ENCODE measurements at regions not wholly inside any gene's neighbourhood (a gene's known extent, or its start where the extent isn't known, plus 50 kb on each side); places are given as distances from the start of the nearest gene placed in this dataset.

DNA sequence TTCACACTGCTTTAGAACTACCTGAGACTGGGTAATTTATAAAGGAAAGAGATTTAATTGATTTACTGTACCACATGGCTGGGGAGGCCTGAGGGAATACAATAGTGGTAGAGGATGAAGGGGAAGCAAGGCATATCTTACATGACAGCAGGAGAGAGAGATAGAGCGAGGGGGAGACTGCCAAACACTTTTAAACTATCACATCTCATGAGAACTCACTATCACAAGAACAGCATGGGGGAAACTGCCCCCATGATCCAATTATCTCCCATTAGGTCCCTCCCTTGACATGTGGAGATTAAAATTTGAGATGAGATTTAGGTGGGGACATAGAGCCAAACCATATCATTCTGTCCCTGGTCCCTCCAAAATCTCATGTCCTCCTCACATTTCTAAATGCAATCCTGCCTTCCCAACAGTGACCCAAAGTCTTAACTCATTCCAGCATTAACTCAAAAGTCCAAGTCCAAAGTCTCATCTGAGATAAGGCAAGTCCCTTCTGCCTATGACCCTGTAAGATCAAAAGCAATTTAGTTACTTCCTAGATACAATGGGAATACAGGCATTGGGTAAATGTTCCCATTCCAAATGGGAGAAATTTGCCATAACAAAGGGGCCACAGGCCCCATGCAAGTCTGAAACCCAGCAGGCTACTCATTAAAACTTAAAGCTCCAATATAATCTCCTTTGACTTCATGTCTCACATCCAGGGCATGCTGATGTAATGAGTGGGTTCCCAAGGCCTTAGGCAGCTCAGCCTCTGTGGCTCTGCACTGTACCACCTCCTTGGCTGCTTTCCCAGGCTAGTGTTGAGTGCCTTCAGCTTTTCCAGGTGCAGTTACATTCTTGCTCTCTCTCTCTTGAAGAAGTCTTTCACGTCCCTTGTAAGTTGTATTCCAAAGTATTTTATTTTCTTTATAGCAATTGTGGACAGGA, 481.7 kb upstream of the TGFBR2 start:
- ATAC-seq = peak; percentile 87
- no peak for TF ChIP-seq TOX (CRISPR knock-in tag; IDR thresholded peaks at IDR 0.05; ENCODE audit: borderline replicate concordance)
- TF ChIP-seq, protein P1, sequence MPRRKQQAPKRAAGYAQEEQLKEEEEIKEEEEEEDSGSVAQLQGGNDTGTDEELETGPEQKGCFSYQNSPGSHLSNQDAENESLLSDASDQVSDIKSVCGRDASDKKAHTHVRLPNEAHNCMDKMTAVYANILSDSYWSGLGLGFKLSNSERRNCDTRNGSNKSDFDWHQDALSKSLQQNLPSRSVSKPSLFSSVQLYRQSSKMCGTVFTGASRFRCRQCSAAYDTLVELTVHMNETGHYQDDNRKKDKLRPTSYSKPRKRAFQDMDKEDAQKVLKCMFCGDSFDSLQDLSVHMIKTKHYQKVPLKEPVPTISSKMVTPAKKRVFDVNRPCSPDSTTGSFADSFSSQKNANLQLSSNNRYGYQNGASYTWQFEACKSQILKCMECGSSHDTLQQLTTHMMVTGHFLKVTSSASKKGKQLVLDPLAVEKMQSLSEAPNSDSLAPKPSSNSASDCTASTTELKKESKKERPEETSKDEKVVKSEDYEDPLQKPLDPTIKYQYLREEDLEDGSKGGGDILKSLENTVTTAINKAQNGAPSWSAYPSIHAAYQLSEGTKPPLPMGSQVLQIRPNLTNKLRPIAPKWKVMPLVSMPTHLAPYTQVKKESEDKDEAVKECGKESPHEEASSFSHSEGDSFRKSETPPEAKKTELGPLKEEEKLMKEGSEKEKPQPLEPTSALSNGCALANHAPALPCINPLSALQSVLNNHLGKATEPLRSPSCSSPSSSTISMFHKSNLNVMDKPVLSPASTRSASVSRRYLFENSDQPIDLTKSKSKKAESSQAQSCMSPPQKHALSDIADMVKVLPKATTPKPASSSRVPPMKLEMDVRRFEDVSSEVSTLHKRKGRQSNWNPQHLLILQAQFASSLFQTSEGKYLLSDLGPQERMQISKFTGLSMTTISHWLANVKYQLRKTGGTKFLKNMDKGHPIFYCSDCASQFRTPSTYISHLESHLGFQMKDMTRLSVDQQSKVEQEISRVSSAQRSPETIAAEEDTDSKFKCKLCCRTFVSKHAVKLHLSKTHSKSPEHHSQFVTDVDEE (CRISPR knock-in tag; IDR thresholded peaks at IDR 0.05) = no peak
- no peak for TF ChIP-seq ZNF8 (CRISPR knock-in tag; IDR thresholded peaks at IDR 0.05)
- TF ChIP-seq CREB5 (CRISPR knock-in tag; IDR thresholded peaks at IDR 0.05; ENCODE audit: low read depth) = no peak
- no peak for TF ChIP-seq ISL1 (CRISPR knock-in tag; IDR thresholded peaks at IDR 0.05)
- TF ChIP-seq GLIS3 (CRISPR knock-in tag; IDR thresholded peaks at IDR 0.05) = no peak
- TF ChIP-seq ZFP30 (CRISPR knock-in tag; IDR thresholded peaks at IDR 0.05) = no peak
- no peak for TF ChIP-seq ZFP3 (CRISPR knock-in tag; IDR thresholded peaks at IDR 0.05)
- no peak for TF ChIP-seq ESRRG (CRISPR knock-in tag; IDR thresholded peaks at IDR 0.05)
- no peak for TF ChIP-seq RARB (CRISPR knock-in tag; IDR thresholded peaks at IDR 0.05)

- no peak for ATAC-seq
- no peak for TF ChIP-seq SNAI2 (CRISPR knock-in tag; IDR thresholded peaks at IDR 0.05)
- no peak for TF ChIP-seq TCF4 (CRISPR knock-in tag; IDR thresholded peaks at IDR 0.05; ENCODE audit: borderline replicate concordance)
- TF ChIP-seq, protein P2, sequence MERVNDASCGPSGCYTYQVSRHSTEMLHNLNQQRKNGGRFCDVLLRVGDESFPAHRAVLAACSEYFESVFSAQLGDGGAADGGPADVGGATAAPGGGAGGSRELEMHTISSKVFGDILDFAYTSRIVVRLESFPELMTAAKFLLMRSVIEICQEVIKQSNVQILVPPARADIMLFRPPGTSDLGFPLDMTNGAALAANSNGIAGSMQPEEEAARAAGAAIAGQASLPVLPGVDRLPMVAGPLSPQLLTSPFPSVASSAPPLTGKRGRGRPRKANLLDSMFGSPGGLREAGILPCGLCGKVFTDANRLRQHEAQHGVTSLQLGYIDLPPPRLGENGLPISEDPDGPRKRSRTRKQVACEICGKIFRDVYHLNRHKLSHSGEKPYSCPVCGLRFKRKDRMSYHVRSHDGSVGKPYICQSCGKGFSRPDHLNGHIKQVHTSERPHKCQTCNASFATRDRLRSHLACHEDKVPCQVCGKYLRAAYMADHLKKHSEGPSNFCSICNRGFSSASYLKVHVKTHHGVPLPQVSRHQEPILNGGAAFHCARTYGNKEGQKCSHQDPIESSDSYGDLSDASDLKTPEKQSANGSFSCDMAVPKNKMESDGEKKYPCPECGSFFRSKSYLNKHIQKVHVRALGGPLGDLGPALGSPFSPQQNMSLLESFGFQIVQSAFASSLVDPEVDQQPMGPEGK (CRISPR knock-in tag; IDR thresholded peaks at IDR 0.05; ENCODE audit: borderline replicate concordance) = no peak
- TF ChIP-seq ARNTL (CRISPR knock-in tag; IDR thresholded peaks at IDR 0.05; ENCODE audit: borderline replicate concordance, low read depth) = no peak
- TF ChIP-seq, protein P3, sequence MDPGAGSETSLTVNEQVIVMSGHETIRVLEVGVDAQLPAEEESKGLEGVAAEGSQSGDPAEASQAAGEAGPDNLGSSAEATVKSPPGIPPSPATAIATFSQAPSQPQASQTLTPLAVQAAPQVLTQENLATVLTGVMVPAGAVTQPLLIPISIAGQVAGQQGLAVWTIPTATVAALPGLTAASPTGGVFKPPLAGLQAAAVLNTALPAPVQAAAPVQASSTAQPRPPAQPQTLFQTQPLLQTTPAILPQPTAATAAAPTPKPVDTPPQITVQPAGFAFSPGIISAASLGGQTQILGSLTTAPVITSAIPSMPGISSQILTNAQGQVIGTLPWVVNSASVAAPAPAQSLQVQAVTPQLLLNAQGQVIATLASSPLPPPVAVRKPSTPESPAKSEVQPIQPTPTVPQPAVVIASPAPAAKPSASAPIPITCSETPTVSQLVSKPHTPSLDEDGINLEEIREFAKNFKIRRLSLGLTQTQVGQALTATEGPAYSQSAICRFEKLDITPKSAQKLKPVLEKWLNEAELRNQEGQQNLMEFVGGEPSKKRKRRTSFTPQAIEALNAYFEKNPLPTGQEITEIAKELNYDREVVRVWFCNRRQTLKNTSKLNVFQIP (CRISPR knock-in tag; IDR thresholded peaks at IDR 0.05; ENCODE audit: borderline replicate concordance, low read depth) = no peak
- no peak for TF ChIP-seq OSR1 (CRISPR knock-in tag; IDR thresholded peaks at IDR 0.05)
- TF ChIP-seq ZC3H10 (CRISPR knock-in tag; IDR thresholded peaks at IDR 0.05) = no peak
- TF ChIP-seq GLIS3 (CRISPR knock-in tag; IDR thresholded peaks at IDR 0.05) = no peak
- TF ChIP-seq, protein P1 (CRISPR knock-in tag; IDR thresholded peaks at IDR 0.05) = no peak
- TF ChIP-seq ZNF70 (CRISPR knock-in tag; IDR thresholded peaks at IDR 0.05) = no peak
- no peak for TF ChIP-seq CREB5 (CRISPR knock-in tag; IDR thresholded peaks at IDR 0.05; ENCODE audit: low read depth)
- TF ChIP-seq ISL1 (CRISPR knock-in tag; IDR thresholded peaks at IDR 0.05) = no peak
- no peak for TF ChIP-seq ESRRG (CRISPR knock-in tag; IDR thresholded peaks at IDR 0.05)
- no peak for TF ChIP-seq TOX (CRISPR knock-in tag; IDR thresholded peaks at IDR 0.05; ENCODE audit: borderline replicate concordance)
- no peak for TF ChIP-seq PPARA (CRISPR knock-in tag; IDR thresholded peaks at IDR 0.05; ENCODE audit: borderline replicate concordance)
- TF ChIP-seq ZFP3 (CRISPR knock-in tag; IDR thresholded peaks at IDR 0.05) = no peak
Measured at GRCh38 chr3:30129765-30130164, 476.6 kb upstream of the TGFBR2 start.

Measured in SK-N-SH treated with all-trans-retinoic acid at 6 μM for 48 hours (cell line).